ENCODE measurements at regions not wholly inside any gene's neighbourhood (a gene's known extent, or its start where the extent isn't known, plus 50 kb on each side); places are given as distances from the start of the nearest gene placed in this dataset.

GRCh38 chr17:37831492-37831891 is 86.6 kb upstream of the HNF1B start:
- no peaks in the 10 kb centered on the region for H3K36me3 Mint-ChIP-seq (ENCODE audit: low read depth)
- peaks cover 31% of the 10 kb centered on the region for H3K4me1 Mint-ChIP-seq
- TF ChIP-seq CTCF (IDR thresholded peaks at IDR 0.05) = no peak
- H3K4me3 Mint-ChIP-seq = no peak overlapping the region
- DNase-seq = no peak
- H3K27ac Mint-ChIP-seq = no peak overlapping the region
- peaks cover 6% of the 10 kb centered on the region for H3K27me3 Mint-ChIP-seq (ENCODE audit: low read depth, poor library complexity)
- no peaks in the 10 kb centered on the region for H3K9me3 Mint-ChIP-seq

- no peak for TF ChIP-seq CTCF (IDR thresholded peaks at IDR 0.05)
- DNase-seq = no peak
- Mint-ChIP-seq H3K36me3 (ENCODE audit: low read depth) (no peaks in the 10 kb centered on the region), H3K4me3 (no peak overlapping the region), H3K9me3 (no peaks in the 10 kb centered on the region), H3K27me3 (ENCODE audit: low read depth, poor library complexity) (peaks cover 3% of the 10 kb centered on the region), H3K27ac (no peak overlapping the region), H3K4me1 (peaks cover 42% of the 10 kb centered on the region)
These were observed 85.5 kb upstream of the HNF1B start for GRCh38 chr17:37830151-37830993.

- H3K9me3 Mint-ChIP-seq = no peaks in the 10 kb centered on the region
- H3K4me3 Mint-ChIP-seq = no peak overlapping the region
- H3K36me3 Mint-ChIP-seq (ENCODE audit: low read depth) = no peaks in the 10 kb centered on the region
- peaks cover 3% of the 10 kb centered on the region for H3K27me3 Mint-ChIP-seq (ENCODE audit: low read depth, poor library complexity)
- H3K27ac Mint-ChIP-seq = peak overlapping the region; percentile 36
- H3K4me1 Mint-ChIP-seq = peaks cover 49% of the 10 kb centered on the region
- no peak for TF ChIP-seq CTCF (IDR thresholded peaks at IDR 0.05)
- DNase-seq = no peak
These were observed 84.8 kb upstream of the HNF1B start for GRCh38 chr17:37829592-37830123.

GRCh38 chr17:37828651-37829124 is 83.8 kb upstream of the HNF1B start:
- Mint-ChIP-seq H3K4me3 (no peak overlapping the region), H3K9me3 (no peaks in the 10 kb centered on the region), H3K27ac (no peak overlapping the region), H3K4me1 (peaks cover 56% of the 10 kb centered on the region), H3K27me3 (ENCODE audit: low read depth, poor library complexity) (peaks cover 10% of the 10 kb centered on the region), H3K36me3 (ENCODE audit: low read depth) (no peaks in the 10 kb centered on the region)
- DNase-seq = no peak
- no peak for TF ChIP-seq CTCF (IDR thresholded peaks at IDR 0.05)

- no peak for TF ChIP-seq CTCF (IDR thresholded peaks at IDR 0.05)
- Mint-ChIP-seq H3K4me3 (no peak overlapping the region), H3K27ac (no peak overlapping the region), H3K4me1 (peaks cover 56% of the 10 kb centered on the region), H3K9me3 (no peaks in the 10 kb centered on the region), H3K27me3 (ENCODE audit: low read depth, poor library complexity) (peaks cover 12% of the 10 kb centered on the region), H3K36me3 (ENCODE audit: low read depth) (no peaks in the 10 kb centered on the region)
- DNase-seq = no peak
These were observed 83.2 kb upstream of the HNF1B start for GRCh38 chr17:37827905-37828650.
